ENCODE measurements at regions not wholly inside any gene's neighbourhood (a gene's known extent, or its start where the extent isn't known, plus 50 kb on each side); places are given as distances from the start of the nearest gene placed in this dataset.
"Not testable (repeated sequence)": the region's sequence is repeated elsewhere in the genome, so short reads cannot be mapped to it uniquely, and the experiment has no call there.

GRCh38 chr18:78876868-78877267 is 102.8 kb upstream of the SALL3 start:
- no peak for DNase-seq (ENCODE audit: low read depth in 4 of 4, low spot score in 1 of 4)

GRCh38 chr18:78878335-78878734 is 101.3 kb upstream of the SALL3 start:
- DNase-seq (ENCODE audit: low read depth in 4 of 4, low spot score in 1 of 4): no peak

GRCh38 chr18:78879072-78879883 is 100.3 kb upstream of the SALL3 start:
- DNase-seq (ENCODE audit: low read depth in 4 of 4, low spot score in 1 of 4): not testable (repeated sequence)

- DNase-seq (ENCODE audit: low read depth in 4 of 4, low spot score in 1 of 4): no peak
Observed at GRCh38 chr18:78882585-78882984, 97.0 kb upstream of the SALL3 start.

- no peak for DNase-seq (ENCODE audit: low read depth in 4 of 4, low spot score in 1 of 4)
Observed at GRCh38 chr18:78883501-78883900, 96.1 kb upstream of the SALL3 start.

- no peak for DNase-seq (ENCODE audit: low read depth in 4 of 4, low spot score in 1 of 4)
Observed at GRCh38 chr18:78884502-78884901, 95.1 kb upstream of the SALL3 start.

- no peak for DNase-seq (ENCODE audit: low read depth in 4 of 4, low spot score in 1 of 4)
Observed at GRCh38 chr18:78889250-78889649, 90.4 kb upstream of the SALL3 start.

- DNase-seq (ENCODE audit: low read depth in 4 of 4, low spot score in 1 of 4): no peak
Observed at GRCh38 chr18:78890388-78890787, 89.2 kb upstream of the SALL3 start.

- DNase-seq (ENCODE audit: low read depth in 4 of 4, low spot score in 1 of 4): no peak
Observed at GRCh38 chr18:78891185-78891762, 88.3 kb upstream of the SALL3 start.

- DNase-seq (ENCODE audit: low read depth in 4 of 4, low spot score in 1 of 4): no peak
Observed at GRCh38 chr18:78892177-78892576, 87.4 kb upstream of the SALL3 start.

GRCh38 chr18:78892721-78893120 is 86.9 kb upstream of the SALL3 start:
- no peak for DNase-seq (ENCODE audit: low read depth in 4 of 4, low spot score in 1 of 4)

GRCh38 chr18:78893281-78894032 is 86.2 kb upstream of the SALL3 start:
- no peak for DNase-seq (ENCODE audit: low read depth in 4 of 4, low spot score in 1 of 4)

GRCh38 chr18:78894033-78894305 is 85.6 kb upstream of the SALL3 start:
- DNase-seq (ENCODE audit: low read depth in 4 of 4, low spot score in 1 of 4): no peak

- DNase-seq (ENCODE audit: low read depth in 4 of 4, low spot score in 1 of 4): no peak
Observed at GRCh38 chr18:78895207-78896001, 84.2 kb upstream of the SALL3 start.

- no peak for DNase-seq (ENCODE audit: low read depth in 4 of 4, low spot score in 1 of 4)
Observed at GRCh38 chr18:78896111-78896905, 83.3 kb upstream of the SALL3 start.

- no peak for DNase-seq (ENCODE audit: low read depth in 4 of 4, low spot score in 1 of 4)
Observed at GRCh38 chr18:78898066-78898465, 81.6 kb upstream of the SALL3 start.

GRCh38 chr18:78898635-78899034 is 81.0 kb upstream of the SALL3 start:
- DNase-seq (ENCODE audit: low read depth in 4 of 4, low spot score in 1 of 4): no peak

GRCh38 chr18:78899241-78899640 is 80.4 kb upstream of the SALL3 start:
- DNase-seq (ENCODE audit: low read depth in 4 of 4, low spot score in 1 of 4): no peak

GRCh38 chr18:78900938-78901909 is 78.4 kb upstream of the SALL3 start:
- DNase-seq (ENCODE audit: low read depth in 4 of 4, low spot score in 1 of 4): no peak
